PC-3 (cell line): ENCODE measurements at regions not wholly inside any gene's neighbourhood (a gene's known extent, or its start where the extent isn't known, plus 50 kb on each side); places are given as distances from the start of the nearest gene placed in this dataset.

ENCODE experiments used
- ATAC-seq: fragments of 200-7000 bp; cut with Tn5 transposase; 2 replicates; pipeline ENCODE4 v1.9.1; 2020; ENCODE audit warnings: mild to moderate bottlenecking, moderate library complexity
- BruUV-seq: library from RNA; stranded (reverse); fragments of 400-500 nt; replicated peaks from 2 replicates; lab custom pipeline; 2021; lab: Mats Ljungman, UMichigan
- CTCF ChIA-PET: fragments of 300-600 bp; sonication (Branson Sonifier 250); formaldehyde crosslinking; loops from one replicate; lab custom pipeline; 2022; ENCODE audit warnings: antibody characterized with exemption; lab: Charles Lee
- POLR2A ChIA-PET: fragments of 300-600 bp; sonication (Branson Sonifier 250); formaldehyde crosslinking; loops from one replicate; lab custom pipeline; 2022; ENCODE audit warnings: antibody characterized with exemption; ENCODE audit not compliant: unreplicated experiment; lab: Charles Lee
- DNase-seq: peaks from one replicate; pipeline ENCODE4 v3.0.0-alpha.2; 2015
- H2AFZ ChIP-seq: fragments of 300-600 bp; sonication (generic); 2 replicates; pipeline ENCODE4 v1.6.0; 2016; ENCODE audit warnings: antibody characterized with exemption, low read length
- H3F3A ChIP-seq: fragments of 300-600 bp; sonication (generic); one replicate; pipeline ENCODE4 v1.6.0; 2017; ENCODE audit warnings: antibody characterized with exemption, low read length, control low read depth, mild to moderate bottlenecking; ENCODE audit not compliant: unreplicated experiment
- H3K27ac ChIP-seq: fragments of 300-600 bp; sonication (generic); 2 replicates; pipeline ENCODE4 v1.5.1; 2016; ENCODE audit warnings: mild to moderate bottlenecking, low read length
- H3K27me3 ChIP-seq: fragments of 300-600 bp; sonication (generic); 2 replicates; pipeline ENCODE4 v1.6.1; 2016; ENCODE audit warnings: low read length, mixed read lengths
- H3K36me3 ChIP-seq: fragments of 300-600 bp; sonication (generic); 2 replicates; pipeline ENCODE4 v1.6.1; 2016; ENCODE audit warnings: low read depth, mixed run types, low read length, mixed read lengths
- H3K4me1 ChIP-seq: fragments of 300-600 bp; sonication (generic); 2 replicates; pipeline ENCODE4 v1.5.1; 2016; ENCODE audit warnings: low read length; ENCODE audit not compliant: insufficient read depth
- H3K4me2 ChIP-seq: fragments of 300-600 bp; sonication (generic); 2 replicates; pipeline ENCODE4 v1.6.0; 2016; ENCODE audit warnings: low read length
- H3K4me3 ChIP-seq: fragments of 300-600 bp; sonication (generic); 2 replicates; pipeline ENCODE4 v1.5.1; 2016; ENCODE audit warnings: mild to moderate bottlenecking, low read length, mixed read lengths
- H3K79me2 ChIP-seq: fragments of 300-600 bp; sonication (generic); 2 replicates; pipeline ENCODE4 v1.6.1; 2017; ENCODE audit warnings: low read length, mixed read lengths
- H3K9ac ChIP-seq: fragments of 300-600 bp; sonication (generic); 2 replicates; pipeline ENCODE4 v1.6.0; 2016; ENCODE audit warnings: mild to moderate bottlenecking, low read length
- H3K9me2 ChIP-seq: fragments of 300-600 bp; sonication (generic); replicated peaks from 2 replicates; pipeline ENCODE4 v1.6.1; 2016; ENCODE audit warnings: mixed run types, low read length, mixed read lengths
- H3K9me3 ChIP-seq: fragments of 300-600 bp; sonication (generic); 2 replicates; pipeline ENCODE4 v1.6.1; 2016; ENCODE audit warnings: low read length, mixed read lengths
- H4K20me1 ChIP-seq: fragments of 300-600 bp; sonication (generic); 2 replicates; pipeline ENCODE4 v1.6.1; 2016; ENCODE audit warnings: low read length, mixed read lengths
- CTCF ChIP-seq: fragments of 300-600 bp; sonication (generic); conservative IDR thresholded peaks from 2 replicates; pipeline ENCODE4 v1.5.1; 2017; ENCODE audit warnings: antibody characterized with exemption, low read depth, mild to moderate bottlenecking, low read length
- EZH2 ChIP-seq: fragments of 300-600 bp; sonication (generic); IDR thresholded peaks from one replicate; pipeline ENCODE4 v1.6.1; 2017; ENCODE audit warnings: antibody characterized with exemption, mild to moderate bottlenecking, low read length; ENCODE audit not compliant: unreplicated experiment
- EZH2phosphoT487 ChIP-seq: fragments of 300-600 bp; sonication (generic); IDR thresholded peaks from 2 replicates; pipeline ENCODE4 v1.6.1; 2018; ENCODE audit warnings: mild to moderate bottlenecking, antibody characterized with exemption, low read length, borderline replicate concordance
- intact Hi-C: fragments of 100-400 bp; cut with micrococcal nuclease; formaldehyde crosslinking; loops from 2 replicates; pipeline ENCODE4 v1.9.0; 2023

GRCh38 chr18:60943297-60943696, 389.9 kb upstream of the CDH20 start:
- H3K4me2 ChIP-seq, result no peak overlapping the region
- CTCF ChIA-PET, result no interaction called here
- no peaks in the 10 kb centered on the region for H4K20me1 ChIP-seq
- intact Hi-C loops, result no loop called here
- H3K9me3 ChIP-seq, result no peaks in the 10 kb centered on the region
- no peak for DNase-seq
- no peak overlapping the region for H3K27ac ChIP-seq
- no peaks in the 10 kb centered on the region for H3K4me1 ChIP-seq
- peak overlapping the region; percentile 12; the same call in 1 of the 2 replicates for H3K4me3 ChIP-seq
- POLR2A ChIA-PET, result no interaction called here
- no peak for ATAC-seq
- H3K79me2 ChIP-seq, result no peaks in the 10 kb centered on the region
- H3K36me3 ChIP-seq, result no peaks in the 10 kb centered on the region
- peaks cover 26% of the 10 kb centered on the region for H3K27me3 ChIP-seq
- no peaks in the 10 kb centered on the region for H3K9me2 ChIP-seq
- H3F3A ChIP-seq, result no peaks in the 10 kb centered on the region
- TF ChIP-seq EZH2phosphoT487 (no peak), CTCF (no peak), EZH2 (no peak)
- no peak overlapping the region for H3K9ac ChIP-seq
- H2AFZ ChIP-seq, result no peak overlapping the region
- BruUV-seq, result no TSS peak

- H3F3A ChIP-seq, result no peaks in the 10 kb centered on the region
- H3K9me2 ChIP-seq, result no peaks in the 10 kb centered on the region
- no peaks in the 10 kb centered on the region for H4K20me1 ChIP-seq
- H3K79me2 ChIP-seq, result no peaks in the 10 kb centered on the region
- POLR2A ChIA-PET, result no interaction called here
- no peak overlapping the region for H3K4me3 ChIP-seq
- no peak overlapping the region for H3K9ac ChIP-seq
- no peak for DNase-seq
- H3K4me2 ChIP-seq, result no peak overlapping the region
- CTCF ChIA-PET, result no interaction called here
- no TSS peak for BruUV-seq
- H2AFZ ChIP-seq, result no peak overlapping the region
- no peaks in the 10 kb centered on the region for H3K9me3 ChIP-seq
- H3K36me3 ChIP-seq, result no peaks in the 10 kb centered on the region
- intact Hi-C loops, result no loop called here
- peaks cover 8% of the 10 kb centered on the region; the same call in 1 of the 2 replicates for H3K27me3 ChIP-seq
- no peak overlapping the region for H3K27ac ChIP-seq
- no peak for TF ChIP-seq CTCF
- TF ChIP-seq EZH2, result no peak
- TF ChIP-seq EZH2phosphoT487, result no peak
- no peaks in the 10 kb centered on the region for H3K4me1 ChIP-seq
- ATAC-seq, result no peak
Measured at GRCh38 chr18:60950634-60951033, 382.6 kb upstream of the CDH20 start.

GRCh38 chr18:60951091-60951490, 382.1 kb upstream of the CDH20 start:
- H3K9me3 ChIP-seq, result no peaks in the 10 kb centered on the region
- no peaks in the 10 kb centered on the region for H3K79me2 ChIP-seq
- H3K27ac ChIP-seq, result no peak overlapping the region
- no peaks in the 10 kb centered on the region for H3K4me1 ChIP-seq
- no peaks in the 10 kb centered on the region for H3K9me2 ChIP-seq
- H3F3A ChIP-seq, result no peaks in the 10 kb centered on the region
- H2AFZ ChIP-seq, result no peak overlapping the region
- ChIA-PET CTCF (no interaction called here), POLR2A (no interaction called here)
- peaks cover 8% of the 10 kb centered on the region; the same call in 1 of the 2 replicates for H3K27me3 ChIP-seq
- H3K4me2 ChIP-seq, result no peak overlapping the region
- BruUV-seq, result no TSS peak
- intact Hi-C loops, result no loop called here
- H4K20me1 ChIP-seq, result no peaks in the 10 kb centered on the region
- no peak overlapping the region for H3K4me3 ChIP-seq
- TF ChIP-seq EZH2 (no peak), CTCF (no peak), EZH2phosphoT487 (no peak)
- no peaks in the 10 kb centered on the region for H3K36me3 ChIP-seq
- no peak overlapping the region for H3K9ac ChIP-seq
- no peak for DNase-seq
- no peak for ATAC-seq
